ENCODE measurements at regions not wholly inside any gene's neighbourhood (a gene's known extent, or its start where the extent isn't known, plus 50 kb on each side); places are given as distances from the start of the nearest gene placed in this dataset.

DNA sequence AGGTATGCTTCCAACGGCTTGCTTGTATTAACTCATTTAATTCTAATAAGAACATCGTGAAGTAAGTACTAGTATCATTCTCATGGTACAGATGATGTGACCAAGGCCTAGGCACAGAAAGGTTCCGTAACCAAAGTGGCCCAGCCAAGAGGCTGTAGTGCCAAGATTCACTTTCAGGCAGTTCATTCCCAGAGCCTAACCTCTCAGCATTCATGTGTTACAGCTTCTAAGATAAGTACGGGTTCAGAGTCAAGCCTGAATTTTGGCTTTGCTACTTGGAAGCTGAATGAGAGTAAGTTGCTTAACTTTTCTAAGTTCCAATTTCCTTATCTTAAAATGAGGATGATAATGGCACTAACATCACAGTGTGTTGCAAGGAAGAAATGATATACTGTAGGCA, 379.9 kb downstream of the AEBP2 start:
- TF ChIP-seq, protein P1, sequence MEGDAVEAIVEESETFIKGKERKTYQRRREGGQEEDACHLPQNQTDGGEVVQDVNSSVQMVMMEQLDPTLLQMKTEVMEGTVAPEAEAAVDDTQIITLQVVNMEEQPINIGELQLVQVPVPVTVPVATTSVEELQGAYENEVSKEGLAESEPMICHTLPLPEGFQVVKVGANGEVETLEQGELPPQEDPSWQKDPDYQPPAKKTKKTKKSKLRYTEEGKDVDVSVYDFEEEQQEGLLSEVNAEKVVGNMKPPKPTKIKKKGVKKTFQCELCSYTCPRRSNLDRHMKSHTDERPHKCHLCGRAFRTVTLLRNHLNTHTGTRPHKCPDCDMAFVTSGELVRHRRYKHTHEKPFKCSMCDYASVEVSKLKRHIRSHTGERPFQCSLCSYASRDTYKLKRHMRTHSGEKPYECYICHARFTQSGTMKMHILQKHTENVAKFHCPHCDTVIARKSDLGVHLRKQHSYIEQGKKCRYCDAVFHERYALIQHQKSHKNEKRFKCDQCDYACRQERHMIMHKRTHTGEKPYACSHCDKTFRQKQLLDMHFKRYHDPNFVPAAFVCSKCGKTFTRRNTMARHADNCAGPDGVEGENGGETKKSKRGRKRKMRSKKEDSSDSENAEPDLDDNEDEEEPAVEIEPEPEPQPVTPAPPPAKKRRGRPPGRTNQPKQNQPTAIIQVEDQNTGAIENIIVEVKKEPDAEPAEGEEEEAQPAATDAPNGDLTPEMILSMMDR (conservative IDR thresholded peaks at IDR 0.05; ENCODE audit: low read depth, low read length) = no peak
- TF ChIP-seq, protein P2, sequence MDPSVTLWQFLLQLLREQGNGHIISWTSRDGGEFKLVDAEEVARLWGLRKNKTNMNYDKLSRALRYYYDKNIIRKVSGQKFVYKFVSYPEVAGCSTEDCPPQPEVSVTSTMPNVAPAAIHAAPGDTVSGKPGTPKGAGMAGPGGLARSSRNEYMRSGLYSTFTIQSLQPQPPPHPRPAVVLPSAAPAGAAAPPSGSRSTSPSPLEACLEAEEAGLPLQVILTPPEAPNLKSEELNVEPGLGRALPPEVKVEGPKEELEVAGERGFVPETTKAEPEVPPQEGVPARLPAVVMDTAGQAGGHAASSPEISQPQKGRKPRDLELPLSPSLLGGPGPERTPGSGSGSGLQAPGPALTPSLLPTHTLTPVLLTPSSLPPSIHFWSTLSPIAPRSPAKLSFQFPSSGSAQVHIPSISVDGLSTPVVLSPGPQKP (IDR thresholded peaks at IDR 0.05; ENCODE audit: borderline replicate concordance, low read depth, low read length) = no peak
- no peak for TF ChIP-seq CEBPB (IDR thresholded peaks at IDR 0.05; ENCODE audit: low read depth, low read length)
- no peak for TF ChIP-seq RFX5 (IDR thresholded peaks at IDR 0.05; ENCODE audit: low read depth, low read length)
- TF ChIP-seq POLR2A (IDR thresholded peaks at IDR 0.05; ENCODE audit: low read depth, low read length) = no peak
- TF ChIP-seq RAD21 (IDR thresholded peaks at IDR 0.05; ENCODE audit: low read length) = no peak
- TF ChIP-seq FOS (IDR thresholded peaks at IDR 0.05; ENCODE audit: low read depth, low read length) = no peak
